Coronary artery (tissue), 2 donors: ENCODE measurements at regions not wholly inside any gene's neighbourhood (a gene's known extent, or its start where the extent isn't known, plus 50 kb on each side); places are given as distances from the start of the nearest gene placed in this dataset.

Experiments used
- DNase-seq: peaks from one replicate; pipeline ENCODE4 v3.0.0-alpha.2; 2017; ENCODE audit warnings: low spot score
- H3K27ac ChIP-seq, 2 donors: fragments of 200-600 bp; sonication (generic); one replicate each; pipeline ENCODE4 v1.5.1; 2016 to 2019
- H3K4me3 ChIP-seq: fragments of 200-600 bp; sonication (generic); 2 replicates; pipeline ENCODE4 v1.5.1; 2016; ENCODE audit warnings: mild to moderate bottlenecking, moderate library complexity
- TF ChIP-seq, protein P1 (sequence below): fragments of 200-600 bp; sonication (generic); IDR thresholded peaks from one replicate; pipeline ENCODE4 v1.5.1; 2019; ENCODE audit warnings: antibody characterized with exemption

DNA sequence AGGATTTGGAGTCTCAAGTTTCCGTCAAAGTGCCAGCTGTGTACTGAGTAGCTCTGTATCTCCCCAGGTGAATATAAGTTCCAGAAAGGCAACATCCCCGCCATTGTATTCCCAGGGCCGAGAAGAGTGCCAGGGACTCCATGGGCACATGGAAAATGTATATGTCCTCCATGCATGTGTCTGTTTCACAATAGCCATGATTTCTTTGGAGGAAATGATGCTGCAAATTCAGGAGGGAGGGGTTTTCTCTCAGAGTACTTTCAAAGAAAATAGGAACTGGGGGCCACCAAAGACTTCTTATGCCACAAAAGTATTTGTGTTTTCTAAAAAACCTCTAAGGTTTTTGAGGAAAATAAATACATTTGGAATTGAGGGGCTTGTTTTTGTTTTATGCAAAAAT lies 524.6 kb downstream of the BNC2 start:
- Histone ChIP-seq H3K4me3 (no peak overlapping the region), H3K27ac (no peak overlapping the region)
- TF ChIP-seq, protein P1, sequence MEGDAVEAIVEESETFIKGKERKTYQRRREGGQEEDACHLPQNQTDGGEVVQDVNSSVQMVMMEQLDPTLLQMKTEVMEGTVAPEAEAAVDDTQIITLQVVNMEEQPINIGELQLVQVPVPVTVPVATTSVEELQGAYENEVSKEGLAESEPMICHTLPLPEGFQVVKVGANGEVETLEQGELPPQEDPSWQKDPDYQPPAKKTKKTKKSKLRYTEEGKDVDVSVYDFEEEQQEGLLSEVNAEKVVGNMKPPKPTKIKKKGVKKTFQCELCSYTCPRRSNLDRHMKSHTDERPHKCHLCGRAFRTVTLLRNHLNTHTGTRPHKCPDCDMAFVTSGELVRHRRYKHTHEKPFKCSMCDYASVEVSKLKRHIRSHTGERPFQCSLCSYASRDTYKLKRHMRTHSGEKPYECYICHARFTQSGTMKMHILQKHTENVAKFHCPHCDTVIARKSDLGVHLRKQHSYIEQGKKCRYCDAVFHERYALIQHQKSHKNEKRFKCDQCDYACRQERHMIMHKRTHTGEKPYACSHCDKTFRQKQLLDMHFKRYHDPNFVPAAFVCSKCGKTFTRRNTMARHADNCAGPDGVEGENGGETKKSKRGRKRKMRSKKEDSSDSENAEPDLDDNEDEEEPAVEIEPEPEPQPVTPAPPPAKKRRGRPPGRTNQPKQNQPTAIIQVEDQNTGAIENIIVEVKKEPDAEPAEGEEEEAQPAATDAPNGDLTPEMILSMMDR = no peak
- DNase-seq = no peak

DNA sequence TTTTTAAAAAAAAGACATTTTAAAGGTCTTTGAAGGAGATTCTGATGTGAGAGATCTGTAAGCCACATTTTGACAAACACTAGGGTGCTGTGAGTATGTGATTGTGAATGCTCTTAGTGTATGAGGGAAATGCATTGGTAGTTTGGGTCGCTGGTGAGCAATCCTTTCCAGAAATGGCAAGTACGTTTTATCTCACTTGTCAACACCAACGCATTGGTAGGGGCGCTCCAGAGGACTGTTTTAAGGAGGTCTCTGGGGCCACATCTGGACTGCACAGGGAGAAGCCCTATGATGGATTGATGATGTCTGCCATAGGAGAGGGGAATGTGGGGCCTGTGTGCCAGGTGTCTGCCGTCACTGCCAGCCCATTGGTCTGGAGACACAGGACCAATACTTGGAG lies 522.6 kb downstream of the BNC2 start:
- DNase-seq = no peak
- TF ChIP-seq, protein P1 = no peak
- Histone ChIP-seq H3K4me3 (no peak overlapping the region), H3K27ac (no peak overlapping the region)

DNA sequence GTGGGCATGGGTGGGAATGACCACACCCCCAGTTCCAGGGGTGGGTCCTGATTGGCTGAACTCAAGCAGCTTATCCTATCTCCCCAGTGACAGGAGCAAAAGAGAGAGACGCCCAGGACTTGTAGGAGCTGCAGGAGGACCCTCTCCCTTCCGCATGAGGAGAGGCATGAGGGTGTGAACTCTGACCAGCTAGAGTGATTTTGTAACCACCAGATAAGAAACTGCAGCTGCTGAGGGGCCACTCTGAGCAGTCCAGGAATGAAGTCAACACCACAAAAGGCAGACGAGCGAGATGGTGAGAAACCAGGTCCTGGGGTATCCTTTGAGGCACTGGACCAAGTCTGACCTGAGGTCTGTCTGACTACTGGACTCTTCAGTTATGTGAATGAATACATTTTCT lies 521.9 kb downstream of the BNC2 start:
- DNase-seq = no peak
- TF ChIP-seq, protein P1 = no peak
- Histone ChIP-seq H3K4me3 (no peak overlapping the region), H3K27ac (no peak overlapping the region)

DNA sequence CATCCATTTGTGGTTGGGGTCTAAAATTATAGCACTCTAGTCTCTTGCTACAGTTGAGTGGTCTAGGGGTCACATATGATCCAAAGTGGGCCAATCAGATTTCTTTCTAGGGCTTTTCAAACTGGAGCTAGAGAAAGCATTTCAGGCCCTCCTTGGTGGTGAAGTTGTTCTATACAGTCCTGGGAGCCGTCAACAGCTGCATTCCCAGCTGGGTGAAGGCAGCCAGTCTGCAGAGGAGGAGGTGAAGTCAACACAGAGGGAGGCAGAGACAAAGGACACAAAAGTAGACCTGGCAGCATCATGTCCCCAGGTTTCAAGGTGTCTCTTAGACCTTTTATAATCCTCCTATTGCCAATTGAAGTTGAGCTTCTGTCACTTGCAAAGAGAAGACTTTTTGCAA lies 518.2 kb downstream of the BNC2 start:
- no peak for DNase-seq
- no peak overlapping the region for H3K4me3 ChIP-seq
- TF ChIP-seq, protein P1 = no peak
- H3K27ac ChIP-seq = no peak overlapping the region

DNA sequence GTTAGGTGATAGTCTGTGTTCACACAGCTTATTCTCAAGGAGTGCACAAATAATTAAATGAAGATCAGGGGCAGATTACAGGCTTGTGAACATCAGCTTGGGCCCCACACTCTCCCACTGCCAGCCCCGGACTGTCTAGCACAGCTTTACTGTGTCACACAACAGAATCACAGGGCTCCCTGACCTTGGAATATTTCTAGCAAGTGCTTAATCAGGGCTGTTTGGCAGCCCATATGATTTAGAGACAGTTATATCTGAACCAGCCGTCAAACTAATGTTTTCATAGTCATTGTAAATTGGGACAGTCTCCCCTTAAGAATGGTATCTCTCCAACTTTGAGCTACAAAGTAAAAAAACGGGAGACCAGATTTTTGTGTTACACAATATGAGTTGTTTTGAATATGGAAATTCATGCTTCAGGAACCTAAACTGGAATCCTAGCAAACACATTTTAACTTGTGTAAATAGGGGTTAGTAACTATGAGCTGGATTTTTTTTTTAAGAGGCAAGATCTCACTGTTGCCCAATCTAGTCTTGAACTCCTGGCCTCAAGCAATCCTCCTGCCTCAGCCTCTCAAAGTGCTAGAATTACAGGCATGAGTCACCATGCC lies 517.6 kb downstream of the BNC2 start:
- Histone ChIP-seq H3K27ac (no peak overlapping the region), H3K4me3 (no peak overlapping the region)
- DNase-seq = no peak
- TF ChIP-seq, protein P1 = no peak

DNA sequence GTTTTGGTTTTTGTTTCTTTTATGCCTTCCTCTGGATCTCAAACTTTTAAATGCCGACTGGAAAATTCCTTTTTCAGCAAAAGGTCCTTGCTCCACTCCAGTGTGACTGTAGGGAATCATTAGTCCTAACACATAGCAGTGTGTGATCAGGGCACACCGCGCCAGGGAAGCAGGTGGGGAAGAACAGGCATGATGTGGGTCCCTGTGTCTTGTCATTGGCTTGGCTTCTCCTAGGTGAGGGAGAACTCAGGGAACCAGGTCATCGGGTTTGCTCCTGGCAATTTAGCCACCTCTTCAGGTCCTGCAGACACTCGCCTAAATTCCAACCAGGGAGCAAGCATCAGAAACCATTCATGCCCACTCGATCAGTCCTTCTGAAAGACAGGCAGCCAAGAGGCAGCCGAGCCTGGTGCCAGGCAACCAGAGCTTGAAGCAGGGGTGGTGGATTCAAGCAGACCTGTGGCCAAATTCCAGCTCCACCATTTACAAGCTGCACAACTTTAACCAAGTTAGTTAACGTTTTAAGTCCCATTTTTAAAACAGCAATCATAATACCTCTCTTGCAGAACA lies 514.2 kb downstream of the BNC2 start:
- H3K4me3 ChIP-seq = no peak overlapping the region
- TF ChIP-seq, protein P1 = no peak

DNA sequence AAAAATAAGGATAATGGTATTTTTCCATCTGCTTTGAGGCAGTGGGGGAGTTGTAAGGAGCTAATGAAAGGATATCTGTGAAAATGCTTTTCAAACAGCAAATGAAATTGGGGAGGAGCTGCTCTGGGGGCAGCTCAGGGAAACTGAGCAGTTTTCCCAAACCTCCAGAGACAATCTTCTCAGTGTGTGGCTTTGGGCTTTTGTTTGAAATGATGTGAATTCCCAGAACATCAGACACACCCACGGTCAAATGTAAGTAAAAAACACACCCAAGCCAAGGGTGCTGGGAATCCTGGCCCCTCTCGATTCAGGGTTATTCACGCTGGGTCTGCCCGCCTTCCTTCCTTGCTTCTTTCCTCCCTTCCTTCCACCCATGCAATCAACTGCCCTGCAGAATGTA lies 512.6 kb downstream of the BNC2 start:
- no peak overlapping the region for H3K27ac ChIP-seq
- DNase-seq = no peak
- no peak overlapping the region for H3K4me3 ChIP-seq
- TF ChIP-seq, protein P1 = no peak

More for the DNA sequence above, 514.2 kb downstream of the BNC2 start:
- no peak overlapping the region for H3K27ac ChIP-seq
- DNase-seq = no peak
